GM19324 (cell line): ENCODE measurements at regions not wholly inside any gene's neighbourhood (a gene's known extent, or its start where the extent isn't known, plus 50 kb on each side); places are given as distances from the start of the nearest gene placed in this dataset.
"Not testable (repeated sequence)": the region's sequence is repeated elsewhere in the genome, so short reads cannot be mapped to it uniquely, and the experiment has no call there.

ENCODE experiments used
- ATAC-seq: cut with Tn5 transposase; IDR thresholded peaks from one replicate; pipeline ENCODE4 v1.9.1; 2021; ENCODE audit warnings: mild to moderate bottlenecking, moderate library complexity; ENCODE audit not compliant: unreplicated experiment, low FRiP score

GRCh38 chr15:59838900-59839299 lies 149.8 kb upstream of the BNIP2 start:
- no peak for ATAC-seq

GRCh38 chr15:59835776-59836175 lies 146.7 kb upstream of the BNIP2 start:
- no peak for ATAC-seq

- ATAC-seq: no peak
Observed at GRCh38 chr15:59834528-59834927, 145.4 kb upstream of the BNIP2 start.

GRCh38 chr15:59833366-59833765 lies 144.2 kb upstream of the BNIP2 start:
- ATAC-seq: no peak

- ATAC-seq: no peak
Observed at GRCh38 chr15:59830873-59831272, 141.8 kb upstream of the BNIP2 start.

GRCh38 chr15:59830098-59830497 lies 141.0 kb upstream of the BNIP2 start:
- no peak for ATAC-seq

GRCh38 chr15:59828861-59829260 lies 139.7 kb upstream of the BNIP2 start:
- no peak for ATAC-seq

GRCh38 chr15:59828263-59828662 lies 139.1 kb upstream of the BNIP2 start:
- ATAC-seq: no peak

- no peak for ATAC-seq
Observed at GRCh38 chr15:59825901-59826300, 136.8 kb upstream of the BNIP2 start.

- ATAC-seq: no peak
Observed at GRCh38 chr15:59821286-59821685, 132.2 kb upstream of the BNIP2 start.

GRCh38 chr15:59819092-59819491 lies 130.0 kb upstream of the BNIP2 start:
- ATAC-seq: no peak

- no peak for ATAC-seq
Observed at GRCh38 chr15:59818336-59818735, 129.2 kb upstream of the BNIP2 start.

- ATAC-seq: no peak
Observed at GRCh38 chr15:59817834-59818233, 128.7 kb upstream of the BNIP2 start.

- no peak for ATAC-seq
Observed at GRCh38 chr15:59817053-59817452, 127.9 kb upstream of the BNIP2 start.

- ATAC-seq: no peak
Observed at GRCh38 chr15:59814409-59814808, 125.3 kb upstream of the BNIP2 start.

GRCh38 chr15:59812889-59813288 lies 123.8 kb upstream of the BNIP2 start:
- ATAC-seq: no peak

- no peak for ATAC-seq
Observed at GRCh38 chr15:59812250-59812870, 123.2 kb upstream of the BNIP2 start.

GRCh38 chr15:59803293-59803966 lies 114.3 kb upstream of the BNIP2 start:
- not testable (repeated sequence) for ATAC-seq

GRCh38 chr15:59801649-59802048 lies 112.5 kb upstream of the BNIP2 start:
- ATAC-seq: no peak

GRCh38 chr15:59798605-59798917 lies 109.4 kb upstream of the BNIP2 start:
- ATAC-seq: no peak

- ATAC-seq: no peak
Observed at GRCh38 chr15:59797756-59798604, 108.9 kb upstream of the BNIP2 start.
